T1000 (cell line): ENCODE measurements at regions not wholly inside any gene's neighbourhood (a gene's known extent, or its start where the extent isn't known, plus 50 kb on each side); places are given as distances from the start of the nearest gene placed in this dataset.

Experiments
- DNase-seq: peaks from one replicate; lab custom pipeline; 2025; ENCODE audit warnings: mixed read lengths; lab: John Stamatoyannopoulos, UW

DNA sequence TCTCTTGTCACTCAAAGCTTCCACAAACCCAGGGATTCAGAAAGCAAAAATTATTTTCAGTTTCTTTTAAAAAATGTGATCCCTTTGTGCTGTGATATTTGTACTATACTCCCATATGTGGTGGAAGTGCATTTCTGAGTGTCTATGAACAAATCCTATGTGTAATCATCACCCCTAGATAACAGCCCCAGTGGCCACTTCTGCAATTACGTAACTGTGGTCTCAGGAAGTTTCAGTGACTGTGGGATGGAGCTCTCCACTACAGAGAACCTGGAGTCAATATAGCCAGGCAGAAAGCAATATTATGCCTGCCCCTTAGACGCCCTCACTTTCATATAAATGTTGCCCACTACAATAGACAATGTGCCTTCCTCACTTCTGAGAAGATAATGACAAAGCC lies 1101.7 kb upstream of the GHITM start:
- no peak for DNase-seq

DNA sequence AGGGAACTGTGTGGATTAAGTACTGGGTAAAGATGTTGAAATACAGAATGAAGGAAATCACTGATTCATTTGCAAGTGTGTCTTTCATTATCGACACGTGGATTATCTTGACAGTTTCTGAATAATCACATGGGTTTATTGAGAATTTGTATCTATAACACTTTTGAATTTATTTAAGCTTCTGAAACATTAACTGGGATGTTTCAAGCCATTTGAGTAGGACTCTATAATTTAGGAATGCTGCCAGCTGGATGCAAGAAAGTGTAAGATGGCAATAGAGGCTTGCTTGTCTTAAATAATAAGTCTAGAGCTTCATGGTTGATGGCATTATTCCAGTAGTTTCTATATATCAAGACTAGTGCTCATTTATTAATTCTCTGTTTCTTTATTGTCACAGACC lies 1100.7 kb upstream of the GHITM start:
- no peak for DNase-seq

DNA sequence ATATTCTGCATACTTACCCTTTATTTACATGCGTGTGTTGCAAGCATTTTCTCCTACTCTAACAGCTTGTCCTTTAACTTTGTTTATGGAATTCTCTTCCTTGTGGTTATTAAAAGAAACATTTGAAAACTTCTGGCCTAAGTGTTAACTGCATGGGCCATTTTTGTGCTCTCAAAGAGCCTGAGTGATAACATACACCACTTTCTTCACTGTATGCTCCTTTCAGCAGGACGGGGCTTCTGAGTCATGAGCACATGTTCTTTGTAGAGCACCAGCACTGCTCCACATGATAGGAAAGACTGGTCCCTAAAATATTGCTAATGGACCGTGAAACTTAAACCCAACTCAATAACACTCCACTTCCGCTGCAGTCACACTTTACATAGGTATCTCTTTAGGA lies 1093.6 kb upstream of the GHITM start:
- no peak for DNase-seq

DNA sequence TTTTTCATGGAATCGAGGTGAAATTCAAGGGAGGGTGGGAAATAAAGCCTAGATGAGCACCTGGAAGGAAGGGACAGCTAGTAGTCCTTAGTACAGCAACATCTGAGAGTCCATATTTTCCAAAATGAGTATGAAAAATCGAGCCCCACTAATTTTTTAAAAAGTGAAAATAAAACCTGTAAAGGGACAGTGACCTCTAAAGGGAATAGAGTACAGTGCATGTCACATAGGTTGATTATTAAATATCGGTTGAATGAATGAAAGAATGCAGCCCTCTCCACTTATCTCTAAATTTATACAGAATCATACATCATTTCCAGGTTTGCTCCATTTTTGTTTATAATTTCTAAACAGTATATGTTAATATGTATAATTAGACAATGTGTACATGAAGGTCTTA lies 1088.5 kb upstream of the GHITM start:
- DNase-seq = no peak

DNA sequence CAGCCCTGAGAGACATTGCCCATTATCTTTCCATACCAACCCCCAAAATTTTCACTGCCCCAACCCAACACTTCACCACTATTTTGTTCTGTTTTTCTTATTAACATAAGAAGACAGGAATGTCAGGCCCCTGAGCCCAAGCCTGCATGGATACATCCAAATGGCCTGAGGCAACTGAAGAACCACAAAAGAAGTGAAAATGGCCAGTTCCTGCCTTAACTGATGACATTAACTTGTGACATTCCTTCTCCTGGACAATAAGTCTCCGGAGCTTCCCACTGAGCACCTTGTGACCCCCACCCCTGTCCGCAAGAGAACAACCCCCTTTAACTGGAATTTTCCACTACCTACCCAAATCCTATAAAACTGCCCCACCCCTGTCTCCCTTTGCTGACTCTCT lies 1076.4 kb upstream of the GHITM start:
- no peak for DNase-seq

DNA sequence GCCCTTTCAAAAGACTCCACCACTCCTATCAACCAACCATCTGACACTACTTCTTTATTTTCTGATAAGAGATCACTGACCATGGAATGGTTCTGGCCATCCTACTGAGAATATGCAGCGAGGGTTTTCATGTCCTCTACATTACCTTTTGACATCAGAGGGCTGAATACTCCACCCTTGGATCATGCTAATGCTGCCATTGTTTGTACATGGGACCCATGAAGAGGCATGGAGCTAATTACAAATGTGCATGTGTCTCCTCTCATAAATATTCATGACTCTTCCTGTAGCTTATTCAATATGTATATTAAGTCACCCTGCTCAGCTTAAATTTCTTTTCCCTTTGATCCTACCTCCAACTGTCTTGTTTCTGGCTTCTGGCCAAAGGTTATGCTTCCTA lies 1065.8 kb upstream of the GHITM start:
- no peak for DNase-seq

DNA sequence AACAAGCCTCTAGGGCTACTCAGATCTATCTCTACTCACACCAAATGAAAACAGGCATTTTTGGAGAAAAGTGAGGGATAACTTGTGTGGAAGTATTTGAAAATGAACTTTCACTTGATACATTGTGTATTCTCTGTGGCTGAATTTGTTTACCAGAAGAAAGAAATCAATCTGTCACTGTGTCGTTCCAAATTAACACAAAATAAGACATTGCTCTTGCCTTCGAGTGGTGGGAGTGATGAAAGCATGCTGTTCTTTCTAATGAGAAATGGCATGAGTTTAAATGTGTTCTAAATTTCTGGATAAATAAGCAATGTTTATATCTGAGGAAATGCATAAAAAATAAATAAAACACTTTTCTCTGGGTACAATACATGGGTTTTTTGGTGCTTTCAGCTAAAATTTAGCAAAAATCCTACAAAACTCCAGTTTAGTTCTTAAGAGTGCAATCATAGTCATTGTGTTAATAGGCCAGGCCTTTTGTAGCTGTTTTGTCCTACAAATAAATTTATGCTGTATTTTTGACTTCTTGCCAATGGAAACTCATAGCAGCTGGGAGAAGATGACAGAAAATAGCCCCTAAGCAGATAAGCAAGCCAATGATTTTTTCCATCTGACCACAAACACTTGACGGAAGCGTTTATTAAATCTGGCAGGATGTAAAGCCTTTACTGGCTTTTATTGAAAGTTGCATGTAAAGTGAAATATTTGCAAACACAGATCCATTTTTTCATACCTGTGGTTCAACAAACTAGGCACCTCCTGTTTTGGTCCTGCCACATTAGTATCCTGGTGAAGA lies 1064.1 kb upstream of the GHITM start:
- DNase-seq = no peak

DNA sequence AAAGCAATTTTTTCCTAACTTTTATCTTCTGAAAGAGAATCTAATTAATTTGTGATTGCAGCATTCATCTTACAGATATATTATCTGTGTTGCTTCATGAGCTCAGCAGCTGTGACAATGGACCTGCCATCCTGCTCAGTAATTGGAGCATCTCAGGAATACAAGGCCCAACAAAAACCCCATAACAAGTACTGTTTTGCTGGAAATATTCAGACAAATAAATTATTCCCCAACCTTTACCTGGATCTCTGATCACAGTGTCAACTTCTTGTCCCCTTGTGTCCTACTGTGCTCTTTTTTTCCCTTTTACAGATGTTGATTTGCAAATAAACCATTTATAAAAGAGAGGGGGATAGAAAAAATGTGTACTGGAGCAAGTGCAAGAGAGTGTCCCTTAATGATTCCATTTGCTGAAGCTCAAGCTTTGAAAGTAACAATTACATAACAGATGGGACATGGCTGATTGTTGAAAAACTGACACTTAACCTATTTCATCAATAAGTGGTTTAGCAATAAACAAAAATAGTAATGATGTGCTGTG lies 1063.4 kb upstream of the GHITM start:
- DNase-seq = no peak

DNA sequence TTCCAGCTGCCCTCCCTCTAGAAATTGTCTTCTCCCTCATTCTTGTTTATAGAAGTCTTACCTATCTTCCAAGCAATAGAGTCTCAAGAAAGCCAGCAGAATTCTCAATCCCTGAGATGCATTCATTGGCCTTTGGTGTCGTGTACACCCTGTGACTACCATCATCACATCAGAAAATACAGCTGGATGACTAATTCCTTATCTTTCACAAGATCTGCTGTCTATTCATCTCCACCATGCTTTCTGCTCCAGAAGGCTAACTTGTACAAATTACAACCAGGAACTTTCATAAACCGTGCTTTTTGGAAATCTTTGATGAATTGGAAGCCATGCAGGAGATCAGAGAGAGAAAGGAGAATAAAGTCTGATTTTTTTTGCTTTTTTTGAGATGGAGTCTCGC lies 1062.9 kb upstream of the GHITM start:
- no peak for DNase-seq

DNA sequence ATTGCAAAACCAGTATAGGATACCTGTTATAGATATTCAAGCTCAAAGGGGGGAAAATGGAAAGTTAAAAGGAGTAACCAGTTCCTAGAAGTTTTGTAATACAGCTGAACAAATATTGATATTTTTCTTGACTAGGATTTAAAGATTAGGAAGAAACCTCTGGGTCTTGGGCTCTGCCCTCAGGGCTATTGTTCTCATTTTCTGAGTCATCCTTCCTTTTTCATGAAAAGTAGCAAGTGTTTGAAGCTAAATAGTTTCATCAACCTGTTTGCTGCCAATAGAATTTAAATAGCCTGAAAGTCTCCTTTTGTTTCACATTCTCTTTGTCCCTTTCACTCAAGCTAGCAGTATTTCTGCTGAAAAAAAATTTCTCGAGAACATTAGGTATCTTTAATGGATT lies 1061.1 kb upstream of the GHITM start:
- no peak for DNase-seq

DNA sequence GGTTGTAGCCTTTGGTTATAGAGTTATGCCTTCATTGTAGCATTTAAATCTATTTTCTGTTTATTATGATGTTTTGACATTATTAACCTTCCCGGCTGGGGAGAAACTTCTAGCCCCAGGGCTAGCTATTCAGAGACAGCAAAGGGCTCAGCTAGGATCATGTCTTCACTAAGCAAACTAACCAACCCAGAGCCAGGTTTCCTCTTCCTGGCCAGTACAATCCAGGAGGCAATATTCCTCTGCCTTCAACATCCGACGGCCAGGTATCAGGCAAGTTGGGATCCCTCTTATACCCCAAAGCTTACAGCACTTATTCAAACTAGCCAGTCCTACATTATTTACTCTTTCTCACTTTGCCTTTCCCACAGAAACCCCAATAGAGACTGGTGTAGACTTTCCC lies 1060.7 kb upstream of the GHITM start:
- no peak for DNase-seq

DNA sequence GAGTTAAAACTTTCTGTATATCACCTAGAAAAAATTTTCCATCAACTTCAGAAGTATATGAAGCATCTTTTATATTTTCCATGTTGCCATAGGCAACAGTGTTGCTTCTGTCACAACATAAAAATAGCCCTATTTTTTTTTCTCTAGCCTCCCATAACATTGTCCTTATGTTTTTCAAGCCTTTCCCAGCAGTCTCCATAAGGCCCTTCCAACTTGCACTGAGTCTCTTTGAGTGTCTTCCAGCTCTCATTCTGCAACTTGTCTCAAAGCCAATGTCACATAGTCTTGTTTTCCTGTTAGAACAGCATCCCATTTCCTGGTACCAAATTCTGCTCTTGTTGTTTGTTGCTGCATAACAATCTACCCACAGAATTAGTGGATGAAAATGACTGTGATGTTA lies 1055.5 kb upstream of the GHITM start:
- DNase-seq = no peak

DNA sequence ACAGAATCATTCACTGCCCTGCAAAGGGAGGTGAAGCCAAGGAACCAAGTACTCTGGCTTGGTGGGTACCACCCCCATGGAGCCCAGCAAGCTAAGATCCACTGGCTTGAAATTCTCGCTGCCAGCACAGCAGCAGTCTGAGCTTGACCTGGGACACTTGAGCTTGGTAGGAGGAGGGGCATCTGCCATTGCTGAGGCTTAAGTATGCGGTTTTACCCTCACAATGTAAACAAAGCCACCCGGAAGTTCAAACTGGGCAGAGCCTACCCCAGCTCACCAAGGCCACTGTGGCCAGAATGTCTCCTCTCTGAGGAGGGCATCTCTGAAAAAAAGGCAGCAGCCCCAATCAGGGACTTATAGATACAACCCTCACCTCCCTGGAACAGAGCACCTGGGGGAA lies 1050.0 kb upstream of the GHITM start:
- DNase-seq = no peak

DNA sequence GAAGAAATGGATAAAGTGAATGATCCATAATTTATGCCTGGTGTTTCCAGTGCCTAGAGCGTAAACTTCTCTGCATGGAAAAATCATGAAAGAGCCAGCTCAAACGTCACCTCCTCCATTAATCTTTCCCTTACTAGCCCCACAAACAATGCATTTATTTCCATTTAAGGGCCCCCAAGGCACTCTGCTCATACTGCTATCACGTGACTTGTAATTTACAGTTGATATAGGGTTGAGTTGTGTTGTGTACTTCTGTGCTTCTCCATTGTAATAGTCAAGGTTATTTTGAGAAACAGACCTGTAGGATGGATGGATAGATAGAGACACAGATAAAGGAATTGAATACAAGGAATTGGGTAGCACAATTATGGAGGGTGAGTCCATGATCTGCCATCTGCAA lies 1034.7 kb upstream of the GHITM start:
- no peak for DNase-seq

DNA sequence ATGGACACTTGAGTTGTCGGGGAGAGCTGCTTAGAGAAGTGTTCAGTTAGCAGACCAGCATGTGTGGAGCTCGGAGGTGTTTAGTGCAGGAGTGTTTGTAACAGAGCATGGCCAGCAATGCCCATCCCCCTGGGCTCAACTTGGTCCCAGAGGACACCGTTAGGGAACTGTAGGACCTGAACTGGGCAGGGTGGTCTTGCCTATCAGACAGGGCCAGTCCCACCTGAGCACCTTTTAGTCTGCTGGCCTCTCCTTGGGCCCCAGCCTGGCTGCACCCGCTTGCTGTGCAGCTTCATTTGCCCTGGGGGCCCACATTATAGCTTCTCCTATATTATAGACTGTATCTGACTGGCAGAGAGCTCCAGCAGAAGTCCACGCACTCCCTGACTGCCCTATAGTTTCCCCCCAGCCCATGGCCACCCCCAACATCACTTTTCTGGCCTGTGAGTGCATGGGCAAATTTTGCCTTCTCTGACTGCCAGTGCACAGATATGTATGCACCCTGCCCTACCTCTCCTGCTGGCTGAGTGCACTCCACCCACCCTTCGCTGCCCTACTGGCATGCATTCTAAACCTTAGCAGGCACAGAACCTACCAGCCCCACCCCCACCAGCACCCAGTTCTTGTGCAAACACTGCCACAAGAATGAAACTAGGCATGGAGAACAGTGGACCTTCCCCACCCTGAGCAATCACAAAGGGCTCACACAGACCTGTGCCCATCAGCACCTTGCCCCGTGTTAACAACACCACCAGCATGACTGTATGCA lies 1030.6 kb upstream of the GHITM start:
- no peak for DNase-seq

DNA sequence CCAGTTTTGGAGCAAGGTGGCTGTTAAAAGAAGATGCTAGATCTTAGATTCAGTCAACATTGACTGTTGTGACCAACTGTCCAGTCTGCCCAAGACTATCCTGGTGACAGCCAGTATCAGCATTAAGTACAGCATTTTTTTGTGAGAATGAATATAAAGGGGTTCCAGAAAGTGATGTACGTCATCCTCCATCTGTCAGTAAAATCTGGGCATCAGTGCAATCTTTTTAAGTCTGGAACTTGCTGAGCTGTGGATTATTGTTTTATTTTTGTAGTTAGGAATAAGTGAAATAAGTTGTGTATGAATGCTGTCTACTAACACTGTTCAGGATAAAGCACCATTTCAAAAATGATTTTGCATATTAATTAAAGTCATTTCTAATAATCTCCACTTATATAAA lies 1020.0 kb upstream of the GHITM start:
- no peak for DNase-seq

DNA sequence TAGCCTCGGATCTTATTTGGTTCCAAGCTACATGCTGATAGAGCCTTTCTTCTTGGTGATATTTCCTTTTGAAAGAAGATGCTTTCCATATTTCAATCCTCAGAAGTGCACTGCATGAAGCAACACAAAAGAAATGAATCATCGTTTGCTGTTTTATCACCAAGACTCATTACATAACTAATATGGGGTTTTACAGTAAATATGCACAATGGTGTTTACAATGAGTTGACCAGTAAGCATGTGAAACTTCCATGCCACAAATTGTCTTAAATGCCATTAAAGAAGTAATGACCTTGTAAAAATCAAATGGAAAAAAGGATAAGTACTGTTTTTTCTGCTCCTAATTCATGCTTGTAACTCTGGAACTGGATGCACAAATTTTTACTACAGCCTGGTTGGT lies 1017.0 kb upstream of the GHITM start:
- no peak for DNase-seq

DNA sequence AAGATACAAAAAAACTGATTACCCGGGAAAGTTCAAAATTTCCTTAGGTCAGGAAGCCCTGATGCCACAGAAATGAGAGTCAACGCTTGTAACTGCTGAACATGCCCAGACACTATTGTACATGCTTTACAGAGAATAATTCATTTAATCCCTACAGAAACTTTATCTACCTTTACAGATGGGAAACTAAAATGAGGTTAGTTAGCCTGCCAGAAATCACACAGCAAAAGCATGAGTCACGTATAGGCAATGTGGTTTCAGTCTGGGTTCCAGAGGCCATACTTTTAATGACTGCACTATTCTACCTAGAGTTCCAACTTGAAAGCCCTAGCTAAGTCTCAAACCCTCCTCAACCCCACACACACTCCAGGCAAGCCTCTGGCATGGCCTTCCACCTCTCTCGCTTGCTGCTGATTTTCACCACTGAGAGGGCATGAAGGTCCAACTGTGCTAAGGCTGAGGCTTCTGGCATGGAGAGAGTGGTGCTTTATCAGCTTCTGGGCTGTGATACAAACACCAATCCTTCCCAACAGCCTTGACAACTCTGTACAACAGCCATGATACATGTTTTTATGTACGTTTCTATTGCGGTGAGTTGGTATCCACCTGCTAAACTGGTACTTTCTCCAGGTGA lies 1011.2 kb upstream of the GHITM start:
- no peak for DNase-seq

DNA sequence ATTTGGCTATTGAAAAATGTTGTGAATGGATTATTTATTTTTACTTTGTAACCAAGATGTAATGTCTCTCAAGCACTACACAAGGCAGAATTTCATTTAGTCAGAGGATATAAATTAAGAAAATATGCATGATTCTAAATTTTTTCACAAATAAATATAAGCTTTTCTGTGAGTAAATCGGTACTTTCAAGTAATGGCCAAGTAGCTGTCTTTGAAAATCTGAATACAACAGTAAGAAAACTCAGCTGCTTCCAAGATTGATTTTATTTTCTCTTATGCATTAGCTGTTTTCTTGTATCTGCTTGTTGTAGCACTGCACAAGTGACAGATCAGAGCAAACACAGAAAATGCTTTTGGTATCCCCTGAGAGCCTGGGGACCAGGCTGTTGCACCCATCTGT lies 998.5 kb upstream of the GHITM start:
- no peak for DNase-seq

DNA sequence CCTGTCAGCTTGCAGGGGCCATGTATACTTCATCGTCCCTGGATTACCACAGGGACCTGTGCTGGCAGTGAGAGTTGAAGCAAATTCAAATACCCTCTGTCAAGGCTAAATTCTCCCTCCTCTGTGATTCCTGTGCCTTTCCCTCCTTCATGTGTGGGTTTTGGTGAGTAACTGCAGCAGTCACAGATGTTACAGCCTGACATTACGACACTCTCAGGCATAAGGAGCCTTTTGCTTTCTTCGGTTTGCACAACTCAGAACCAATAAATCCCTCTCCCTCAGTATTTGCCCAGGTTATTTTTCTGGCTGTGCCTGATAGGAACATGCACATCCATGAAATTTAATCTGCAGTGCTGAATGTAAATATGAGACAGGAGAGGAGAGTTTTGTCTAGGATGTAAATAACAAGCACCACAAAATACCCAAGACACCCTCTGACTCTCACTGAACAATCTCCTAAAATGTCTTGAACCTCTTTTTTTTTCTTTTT lies 997.2 kb upstream of the GHITM start:
- no peak for DNase-seq

DNA sequence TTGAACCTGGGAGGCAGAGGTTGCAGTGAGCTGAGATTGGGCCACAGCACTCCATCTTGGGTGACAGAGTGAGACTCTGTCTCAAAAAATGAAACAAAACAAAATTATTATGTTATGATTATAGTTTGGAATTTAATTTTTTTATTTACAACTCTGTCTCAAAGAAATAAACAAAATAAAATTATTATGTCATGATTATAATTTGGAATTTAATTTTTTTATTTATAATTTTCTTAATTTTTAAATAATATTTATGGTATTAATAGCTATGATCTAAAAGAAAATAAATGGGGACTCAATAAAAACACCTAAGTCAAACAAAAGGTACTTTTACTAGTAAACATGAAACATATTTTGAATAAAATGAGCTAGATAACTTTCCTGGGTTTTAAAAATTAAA lies 994.8 kb upstream of the GHITM start:
- no peak for DNase-seq

DNA sequence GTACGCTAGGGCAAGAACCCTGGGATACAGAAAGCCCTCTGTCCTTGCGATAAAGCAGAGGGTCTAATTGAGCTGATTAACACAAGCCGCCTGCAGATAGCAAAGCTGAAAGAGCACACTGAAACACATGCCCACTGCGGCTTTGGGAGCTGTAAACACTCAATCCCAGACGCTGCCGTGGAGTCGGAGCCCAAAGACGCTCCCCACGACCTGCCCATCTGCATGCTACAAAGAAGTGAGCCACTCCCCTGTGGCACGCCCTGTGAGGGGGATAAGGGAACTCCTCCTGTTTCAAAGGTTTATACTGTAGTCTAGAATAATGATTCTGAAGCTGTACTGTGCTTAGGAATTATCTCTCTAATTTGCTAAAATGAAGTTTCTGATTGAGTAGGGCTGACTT lies 985.6 kb upstream of the GHITM start:
- no peak for DNase-seq

DNA sequence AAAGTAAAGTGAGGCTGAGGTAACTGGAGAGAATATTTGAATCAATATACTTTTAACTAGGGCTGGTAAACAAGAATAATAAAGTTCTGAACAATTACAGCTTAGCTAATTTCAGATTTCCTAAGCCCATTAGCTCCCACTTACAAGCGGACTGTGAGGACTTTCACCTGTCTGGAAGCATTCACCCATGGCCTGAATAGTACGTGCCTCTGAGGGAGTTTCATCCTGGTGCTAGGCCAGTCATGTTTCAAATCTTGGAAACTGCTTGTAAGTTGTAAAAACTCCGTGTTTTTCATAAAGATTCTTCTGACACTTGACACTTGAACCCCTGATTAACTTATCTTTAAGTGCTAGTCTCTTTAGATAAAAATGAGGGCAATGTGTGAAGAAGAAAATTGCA lies 975.2 kb upstream of the GHITM start:
- no peak for DNase-seq
